ENCODE measurements at regions not wholly inside any gene's neighbourhood (a gene's known extent, or its start where the extent isn't known, plus 50 kb on each side); places are given as distances from the start of the nearest gene placed in this dataset.

- TF ChIP-seq CTCF (conservative IDR thresholded peaks at IDR 0.05; ENCODE audit: low read depth, low read length) (no peak), EZH2 (IDR thresholded peaks at IDR 0.05; ENCODE audit: borderline replicate concordance, low read depth, low read length, poor library complexity, severe bottlenecking) (no peak)
Observed at GRCh38 chr2:142688856-142689605, 188.4 kb upstream of the KYNU start.
